ENCODE measurements at regions not wholly inside any gene's neighbourhood (a gene's known extent, or its start where the extent isn't known, plus 50 kb on each side); places are given as distances from the start of the nearest gene placed in this dataset.
"Not testable (repeated sequence)": the region's sequence is repeated elsewhere in the genome, so short reads cannot be mapped to it uniquely, and the experiment has no call there.

- no peak for DNase-seq
Observed at GRCh38 chr5:51034222-51034901, 348.9 kb upstream of the ISL1 start.

- no peak for DNase-seq
Observed at GRCh38 chr5:51039424-51040329, 343.6 kb upstream of the ISL1 start.

GRCh38 chr5:51043745-51044144 is 339.5 kb upstream of the ISL1 start:
- DNase-seq: no peak

- no peak for DNase-seq
Observed at GRCh38 chr5:51047369-51047768, 335.9 kb upstream of the ISL1 start.

GRCh38 chr5:51053361-51053760 is 329.9 kb upstream of the ISL1 start:
- no peak for DNase-seq

- no peak for DNase-seq
Observed at GRCh38 chr5:51060953-51061352, 322.3 kb upstream of the ISL1 start.

- no peak for DNase-seq
Observed at GRCh38 chr5:51072937-51073336, 310.3 kb upstream of the ISL1 start.

- DNase-seq: no peak
Observed at GRCh38 chr5:51082741-51083140, 300.5 kb upstream of the ISL1 start.

GRCh38 chr5:51091816-51092215 is 291.4 kb upstream of the ISL1 start:
- no peak for DNase-seq

GRCh38 chr5:51095486-51095885 is 287.8 kb upstream of the ISL1 start:
- no peak for DNase-seq

GRCh38 chr5:51096859-51097258 is 286.4 kb upstream of the ISL1 start:
- no peak for DNase-seq

GRCh38 chr5:51099173-51099853 is 283.9 kb upstream of the ISL1 start:
- no peak for DNase-seq

GRCh38 chr5:51104556-51104955 is 278.7 kb upstream of the ISL1 start:
- no peak for DNase-seq

GRCh38 chr5:51109786-51110410 is 273.4 kb upstream of the ISL1 start:
- no peak for DNase-seq

GRCh38 chr5:51131266-51131665 is 252.0 kb upstream of the ISL1 start:
- no peak for DNase-seq

- no peak for DNase-seq
Observed at GRCh38 chr5:51138164-51138563, 245.1 kb upstream of the ISL1 start.

GRCh38 chr5:51148437-51148836 is 234.8 kb upstream of the ISL1 start:
- DNase-seq: no peak

GRCh38 chr5:51156222-51156621 is 227.0 kb upstream of the ISL1 start:
- DNase-seq: no peak

- no peak for DNase-seq
Observed at GRCh38 chr5:51156838-51157237, 226.4 kb upstream of the ISL1 start.

- DNase-seq: no peak
Observed at GRCh38 chr5:51159164-51159563, 224.1 kb upstream of the ISL1 start.

GRCh38 chr5:51159606-51160005 is 223.6 kb upstream of the ISL1 start:
- no peak for DNase-seq

GRCh38 chr5:51162245-51162644 is 221.0 kb upstream of the ISL1 start:
- no peak for DNase-seq

GRCh38 chr5:51165621-51166020 is 217.6 kb upstream of the ISL1 start:
- not testable (repeated sequence) for DNase-seq
